GM23248 (cell line): ENCODE measurements at regions not wholly inside any gene's neighbourhood (a gene's known extent, or its start where the extent isn't known, plus 50 kb on each side); places are given as distances from the start of the nearest gene placed in this dataset.
"Not testable (repeated sequence)": the region's sequence is repeated elsewhere in the genome, so short reads cannot be mapped to it uniquely, and the experiment has no call there.

Experiments
- DNase-seq: peaks from one replicate; pipeline ENCODE4 v3.0.0-alpha.2; 2015
- H2AFZ ChIP-seq: fragments of 200-600 bp; sonication (generic); 2 replicates; pipeline ENCODE4 v1.6.1; 2016; ENCODE audit warnings: antibody characterized with exemption
- H3F3A ChIP-seq: fragments of 200-600 bp; sonication (generic); 2 replicates; pipeline ENCODE4 v1.6.1; 2016; ENCODE audit warnings: mild to moderate bottlenecking, antibody characterized with exemption, mixed run types; ENCODE audit not compliant: insufficient read depth
- H3K27ac ChIP-seq: fragments of 200-600 bp; sonication (generic); 2 replicates; pipeline ENCODE4 v1.5.1; 2016; ENCODE audit warnings: mild to moderate bottlenecking
- H3K27me3 ChIP-seq: fragments of 200-600 bp; sonication (generic); replicated peaks from 2 replicates; pipeline ENCODE4 v1.6.1; 2016; ENCODE audit warnings: mild to moderate bottlenecking; ENCODE audit not compliant: insufficient read depth
- H3K36me3 ChIP-seq: fragments of 200-600 bp; sonication (generic); 2 replicates; pipeline ENCODE4 v1.6.1; 2016; ENCODE audit warnings: low read depth, mild to moderate bottlenecking
- H3K4me1 ChIP-seq: fragments of 200-600 bp; sonication (generic); 2 replicates; pipeline ENCODE4 v1.6.1; 2016; ENCODE audit warnings: mild to moderate bottlenecking; ENCODE audit not compliant: insufficient read depth
- H3K4me2 ChIP-seq: fragments of 200-600 bp; sonication (generic); one replicate; pipeline ENCODE4 v1.6.1; 2016; ENCODE audit warnings: mild to moderate bottlenecking; ENCODE audit not compliant: unreplicated experiment
- H3K4me3 ChIP-seq: fragments of 200-600 bp; sonication (generic); 2 replicates; pipeline ENCODE4 v1.5.1; 2016; ENCODE audit warnings: mild to moderate bottlenecking
- H3K79me2 ChIP-seq: fragments of 200-600 bp; sonication (generic); 2 replicates; pipeline ENCODE4 v1.6.1; 2016; ENCODE audit warnings: mild to moderate bottlenecking; ENCODE audit not compliant: insufficient read depth
- H3K9ac ChIP-seq: fragments of 200-600 bp; sonication (generic); 2 replicates; pipeline ENCODE4 v1.6.1; 2016; ENCODE audit warnings: mild to moderate bottlenecking
- H3K9me2 ChIP-seq: fragments of 200-600 bp; sonication (generic); 2 replicates; pipeline ENCODE4 v1.6.1; 2016; ENCODE audit warnings: mixed run types, mild to moderate bottlenecking, moderate library complexity; ENCODE audit not compliant: insufficient read depth
- H3K9me3 ChIP-seq: fragments of 200-600 bp; sonication (generic); one replicate; pipeline ENCODE4 v1.6.1; 2017; ENCODE audit warnings: low read depth
- H4K20me1 ChIP-seq: fragments of 200-600 bp; sonication (generic); 2 replicates; pipeline ENCODE4 v1.6.0; 2016; ENCODE audit not compliant: insufficient read depth
- EZH2 ChIP-seq: fragments of 200-600 bp; sonication (generic); IDR thresholded peaks from 2 replicates; pipeline ENCODE4 v1.6.1; 2018; ENCODE audit warnings: antibody characterized with exemption, mild to moderate bottlenecking; ENCODE audit not compliant: insufficient read depth, poor library complexity, severe bottlenecking
- EZH2phosphoT487 ChIP-seq: fragments of 200-600 bp; sonication (generic); IDR thresholded peaks from 2 replicates; pipeline ENCODE4 v1.6.1; 2018; ENCODE audit warnings: antibody characterized with exemption, moderate library complexity, mild to moderate bottlenecking, low read depth; ENCODE audit not compliant: insufficient read depth
- WGBS, 2 experiments: methylation state at CpG; one replicate each; pipeline ENCODE4 v1.1.6; 2015 to 2017; ENCODE audit warnings: low lambda C conversion rate in 2 of 2, low coverage in 1 of 2; ENCODE audit errors: missing lambda C conversion rate in 2 of 2; 5-methylcytosine and 5-hydroxymethylcytosine counted together
- in situ Hi-C: fragments of 300-500 bp; cut with MboI; formaldehyde crosslinking; loops from 2 replicates; pipeline ENCODE4 v1.15.0; 2020

- H3K4me2 ChIP-seq, H3K9me2 ChIP-seq, H3K27ac ChIP-seq, H3K27me3 ChIP-seq, H2AFZ ChIP-seq, H3K4me1 ChIP-seq, in situ Hi-C loops, H3K79me2 ChIP-seq, H4K20me1 ChIP-seq, H3F3A ChIP-seq, H3K9ac ChIP-seq, H3K36me3 ChIP-seq, H3K9me3 ChIP-seq: not testable (repeated sequence)
- peak; percentile 1 for DNase-seq
- peak overlapping the region; percentile 33; the same call in 1 of the 2 replicates for H3K4me3 ChIP-seq
- peak; percentile 85 for TF ChIP-seq EZH2
- WGBS, 2 experiments = 0 to 2% methylated on average over 3 to 31 of the region's 35 CpGs
These were observed 198.9 kb downstream of the ZNF92 start for GRCh38 chr7:65572581-65572980.

DNA sequence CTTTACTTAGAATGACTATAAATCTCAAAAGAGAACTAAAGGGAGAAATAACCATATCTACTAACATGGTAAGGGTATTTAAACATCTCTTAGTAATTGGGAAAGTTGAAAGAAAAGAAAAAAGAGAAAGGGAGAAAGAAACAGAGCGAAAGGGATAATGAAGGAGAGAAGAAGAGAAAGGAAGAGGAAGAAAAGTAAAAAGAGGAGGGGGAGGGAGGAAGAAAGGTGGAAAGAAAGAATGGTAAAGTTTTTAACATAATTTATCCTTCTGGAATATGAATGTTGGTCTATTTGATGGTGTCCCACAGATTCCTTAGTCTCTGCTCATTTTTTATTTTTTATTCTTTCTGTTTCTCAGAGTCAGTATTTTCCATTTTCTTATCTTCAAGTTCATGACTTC, 202.7 kb downstream of the ZNF92 start:
- WGBS, 2 experiments = 66 to 100% methylated on average over 1 of the region's 1 CpG
- H3K79me2 ChIP-seq, H3K27me3 ChIP-seq, H2AFZ ChIP-seq, H3K9me3 ChIP-seq, in situ Hi-C loops, H3F3A ChIP-seq, H3K4me2 ChIP-seq, DNase-seq, H3K9me2 ChIP-seq, H3K27ac ChIP-seq, H4K20me1 ChIP-seq, H3K4me1 ChIP-seq, H3K36me3 ChIP-seq, H3K4me3 ChIP-seq, H3K9ac ChIP-seq: not testable (repeated sequence)

DNA sequence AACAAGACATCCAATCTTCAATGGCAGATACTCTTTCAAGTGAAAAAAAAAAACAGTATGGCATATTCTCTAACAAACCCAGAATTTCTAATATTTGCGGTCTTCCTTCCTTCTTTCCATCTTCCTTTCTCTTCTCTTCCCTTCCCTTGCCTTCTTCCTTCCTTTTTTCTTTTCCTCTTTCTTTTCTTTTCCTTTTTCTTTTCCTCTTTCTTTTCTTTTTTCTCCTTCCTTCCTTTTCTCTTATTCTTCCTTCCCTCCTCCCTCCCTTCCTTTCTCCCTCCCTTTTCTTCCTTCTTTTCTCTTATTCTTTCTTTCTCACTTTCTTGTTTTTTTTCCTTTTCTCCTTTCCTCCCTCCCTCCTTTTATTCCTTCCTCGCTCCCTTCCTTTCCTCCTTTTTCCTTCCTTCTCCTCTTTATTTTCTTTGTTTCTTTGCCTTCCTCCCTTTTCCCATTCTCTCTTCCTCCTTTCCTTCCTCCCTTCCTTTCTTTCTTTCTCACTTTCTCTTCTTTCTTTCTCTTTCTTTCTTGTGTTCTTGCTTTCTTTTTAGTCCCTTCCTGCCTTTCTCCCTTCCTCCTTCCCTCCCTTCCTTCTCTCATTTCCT, 209.0 kb downstream of the ZNF92 start:
- H3K27me3 ChIP-seq, DNase-seq, H3K4me3 ChIP-seq, H2AFZ ChIP-seq, in situ Hi-C loops, H3K9me2 ChIP-seq, H3K4me1 ChIP-seq, H3F3A ChIP-seq, H4K20me1 ChIP-seq, H3K9ac ChIP-seq, H3K4me2 ChIP-seq, H3K36me3 ChIP-seq, H3K27ac ChIP-seq, H3K9me3 ChIP-seq, H3K79me2 ChIP-seq: not testable (repeated sequence)
- 34 to 75% methylated on average over 1 to 2 of the region's 2 CpGs for WGBS, 2 experiments

GRCh38 chr7:65602495-65602894, 228.8 kb downstream of the ZNF92 start:
- H3K9me2 ChIP-seq = not testable (repeated sequence)
- in situ Hi-C loops = loop anchor here (25.0 kb wide), 1 partner anchor 410 kb away; no protein-coding TSS in a partner anchor

GRCh38 chr7:65609131-65609530, 235.5 kb downstream of the ZNF92 start:
- H2AFZ ChIP-seq = no peak overlapping the region
- no peaks in the 10 kb centered on the region for H4K20me1 ChIP-seq
- no peaks in the 10 kb centered on the region for H3K79me2 ChIP-seq
- WGBS, 2 experiments = 40 to 46% methylated on average over 3 of the region's 3 CpGs
- TF ChIP-seq EZH2 (no peak), EZH2phosphoT487 (no peak)
- no peaks in the 10 kb centered on the region for H3K36me3 ChIP-seq
- in situ Hi-C loops = loop anchor here (25.0 kb wide), 1 partner anchor 403 kb away; no protein-coding TSS in a partner anchor
- H3K4me1 ChIP-seq = no peaks in the 10 kb centered on the region
- no peak overlapping the region for H3K27ac ChIP-seq
- H3F3A ChIP-seq = no peaks in the 10 kb centered on the region
- no peaks in the 10 kb centered on the region for H3K9me3 ChIP-seq
- H3K4me3 ChIP-seq = no peak overlapping the region
- no peak for DNase-seq
- H3K9ac ChIP-seq = no peak overlapping the region
- no peaks in the 10 kb centered on the region for H3K9me2 ChIP-seq
- no peak overlapping the region for H3K4me2 ChIP-seq
- H3K27me3 ChIP-seq = no peaks in the 10 kb centered on the region; the same call in 1 of the 2 replicates

More at GRCh38 chr7:65602495-65602894, 228.8 kb downstream of the ZNF92 start:
- not testable (repeated sequence) for H3K4me1 ChIP-seq, H3K36me3 ChIP-seq, H3K79me2 ChIP-seq, H3K27ac ChIP-seq, H3F3A ChIP-seq, H3K9ac ChIP-seq, H3K4me3 ChIP-seq, H3K27me3 ChIP-seq, H3K4me2 ChIP-seq, H2AFZ ChIP-seq, H4K20me1 ChIP-seq, DNase-seq, H3K9me3 ChIP-seq
- WGBS, 2 experiments = 5 to 6% methylated on average over 1 of the region's 1 CpG

GRCh38 chr7:65613644-65614289, 240.1 kb downstream of the ZNF92 start:
- H3F3A ChIP-seq, H3K27me3 ChIP-seq, H3K4me3 ChIP-seq, H3K79me2 ChIP-seq, DNase-seq, H4K20me1 ChIP-seq, H3K4me1 ChIP-seq, H3K4me2 ChIP-seq, H3K9me3 ChIP-seq, H3K36me3 ChIP-seq, H3K27ac ChIP-seq, H3K9ac ChIP-seq, H2AFZ ChIP-seq, H3K9me2 ChIP-seq: not testable (repeated sequence)
- 33 to 42% methylated on average over 6 of the region's 6 CpGs for WGBS, 2 experiments
- in situ Hi-C loops = loop anchor here (25.0 kb wide), 1 partner anchor 399 kb away; no protein-coding TSS in a partner anchor

DNA sequence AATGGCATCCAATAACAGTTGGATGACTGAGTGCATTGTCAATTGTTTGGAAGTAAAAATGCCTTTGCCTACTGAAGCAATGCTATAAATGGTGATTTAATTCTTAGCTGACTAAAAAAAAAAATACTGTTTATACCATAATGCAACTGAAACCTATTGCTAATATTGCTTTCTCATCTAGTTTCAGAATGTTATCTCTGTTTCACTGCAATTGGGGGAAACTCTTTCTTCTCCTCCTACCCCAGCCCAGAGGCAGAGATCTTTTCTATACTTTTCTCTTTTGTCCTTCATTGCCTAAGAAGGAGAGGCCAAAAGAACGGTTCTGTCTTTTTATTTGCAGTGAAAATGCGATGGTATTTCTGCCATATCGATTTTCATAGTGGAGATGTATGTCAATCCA, 242.5 kb downstream of the ZNF92 start:
- not testable (repeated sequence) for DNase-seq, H3F3A ChIP-seq, H2AFZ ChIP-seq, H3K9me3 ChIP-seq, H3K4me2 ChIP-seq, H3K4me1 ChIP-seq, H3K4me3 ChIP-seq, H3K36me3 ChIP-seq, H4K20me1 ChIP-seq, H3K79me2 ChIP-seq, H3K27ac ChIP-seq, H3K9me2 ChIP-seq, H3K9ac ChIP-seq
- H3K27me3 ChIP-seq = peaks cover 16% of the 10 kb centered on the region
- in situ Hi-C loops = loop anchor here (25.0 kb wide), 1 partner anchor 396 kb away; no protein-coding TSS in a partner anchor
- 20 to 21% methylated on average over 3 of the region's 3 CpGs for WGBS, 2 experiments
